ENCODE measurements at regions not wholly inside any gene's neighbourhood (a gene's known extent, or its start where the extent isn't known, plus 50 kb on each side); places are given as distances from the start of the nearest gene placed in this dataset.

DNA sequence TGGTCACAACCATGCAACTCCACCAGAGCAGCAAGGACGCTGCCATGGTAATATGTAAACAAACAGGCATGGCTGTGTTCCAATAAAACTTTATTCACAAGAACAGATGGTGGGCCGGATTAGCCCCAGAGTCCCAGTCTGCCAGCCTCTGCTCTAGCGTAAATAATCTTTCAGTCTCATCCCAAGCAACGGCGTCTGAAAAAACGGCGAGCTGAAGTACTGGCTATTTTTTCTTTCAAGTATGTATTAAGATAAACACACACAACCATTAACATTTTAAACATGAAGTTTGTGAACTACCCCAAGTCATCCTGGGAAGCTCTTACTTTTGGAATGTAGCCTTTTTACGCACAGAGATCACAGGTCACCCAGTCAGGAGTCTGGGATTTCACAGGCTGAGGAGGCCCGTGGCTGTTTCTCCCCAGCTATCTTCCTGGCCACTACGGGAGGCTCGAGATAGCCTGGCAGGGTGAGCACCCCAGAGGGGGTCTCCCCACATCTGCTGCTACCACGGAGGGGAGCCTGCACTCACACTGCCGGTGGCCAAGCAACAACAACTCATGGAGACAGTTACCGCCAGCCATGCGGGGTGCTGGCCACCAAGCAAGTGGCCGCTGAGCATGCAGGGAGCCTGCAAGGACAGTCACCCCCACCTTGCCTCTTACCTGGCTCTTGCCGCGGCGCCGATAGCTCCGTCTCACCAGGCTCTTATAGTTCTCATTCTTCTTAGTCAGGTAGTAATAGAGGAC, 124.6 kb downstream of the RFLNA start:
- no peak overlapping the region for H4K5ac ChIP-seq (ENCODE audit: insufficient read length, low read depth, low read length)

More for the DNA sequence above, 124.6 kb downstream of the RFLNA start:
- Histone ChIP-seq H3K79me1 (ENCODE audit: insufficient read depth, low read depth, low read length, poor library complexity, severe bottlenecking) (no peaks in the 10 kb centered on the region), H3K4me1 (ENCODE audit: insufficient read depth, low read length) (no peaks in the 10 kb centered on the region; the same call in 1 of the 2 replicates), H3K23me2 (ENCODE audit: insufficient read length, low read depth, low read length, poor library complexity, severe bottlenecking) (no peaks in the 10 kb centered on the region), H4K8ac (replicated peaks; ENCODE audit: insufficient read length, low read depth, low read length) (no peak overlapping the region), H3K18ac (ENCODE audit: insufficient read length, low read depth, low read length) (no peak overlapping the region), H4K91ac (ENCODE audit: insufficient read length, low read depth, low read length) (no peak overlapping the region), H3T11ph (ENCODE audit: low read length) (no peak overlapping the region), H2AFZ (ENCODE audit: low read length) (no peak overlapping the region), H2BK12ac (ENCODE audit: insufficient read length, low read depth, low read length) (no peak overlapping the region), H2BK15ac (ENCODE audit: low read depth, low read length) (no peak overlapping the region), H2AK5ac (ENCODE audit: insufficient read length, low read length) (no peak overlapping the region), H3K27me3 (ENCODE audit: insufficient read depth, low read length) (no peaks in the 10 kb centered on the region), H3K56ac (ENCODE audit: insufficient read length, low read depth, low read length) (no peak overlapping the region), H2BK120ac (ENCODE audit: low read depth, low read length, poor library complexity, severe bottlenecking) (no peak overlapping the region), H3K9ac (ENCODE audit: extremely low read depth, insufficient read length, low read length) (no peak overlapping the region), H3K23ac (ENCODE audit: insufficient read length, low read depth, low read length) (no peak overlapping the region), H3K27ac (ENCODE audit: insufficient read length, low read depth, low read length) (no peak overlapping the region), H3K4me2 (ENCODE audit: insufficient read depth, insufficient read length, low read length) (no peak overlapping the region), H3K9me3 (ENCODE audit: control insufficient read depth, low read depth, low read length) (no peaks in the 10 kb centered on the region), H2BK5ac (ENCODE audit: insufficient read length, low read length) (no peak overlapping the region), H4K20me1 (ENCODE audit: control insufficient read depth, insufficient read depth, insufficient read length) (no peaks in the 10 kb centered on the region), H3K79me2 (ENCODE audit: insufficient read depth, low read length) (no peaks in the 10 kb centered on the region), H3K4ac (ENCODE audit: low read depth, low read length) (no peak overlapping the region), H2BK20ac (ENCODE audit: low read depth, low read length, poor library complexity, severe bottlenecking) (no peak overlapping the region), H3K14ac (ENCODE audit: insufficient read depth, low read length) (no peak overlapping the region)
- no CpG with 5 or more reads among the region's 21 CpGs for WGBS (ENCODE audit: extremely low coverage, insufficient read length, low lambda C conversion rate)
- Mint-ChIP-seq H3K27me3 (ENCODE audit: low read depth) (no peaks in the 10 kb centered on the region), H3K4me3 (no peak overlapping the region), H3K4me1 (peaks cover 8 to 14% of the 10 kb centered on the region in 2 experiments), H3K27ac (peak overlapping the region in 2 of 3 experiments; percentile 39 to 56; a peak in 3 of 7 replicates), H3K9me3 (no peaks in the 10 kb centered on the region), H3K36me3 (ENCODE audit: insufficient read depth in 1 of 3, low read depth in 3 of 3) (peaks cover 27 to 54% (median 53%) of the 10 kb centered on the region in 3 experiments; a peak in 6 of 7 replicates)
- TF ChIP-seq, protein P1, sequence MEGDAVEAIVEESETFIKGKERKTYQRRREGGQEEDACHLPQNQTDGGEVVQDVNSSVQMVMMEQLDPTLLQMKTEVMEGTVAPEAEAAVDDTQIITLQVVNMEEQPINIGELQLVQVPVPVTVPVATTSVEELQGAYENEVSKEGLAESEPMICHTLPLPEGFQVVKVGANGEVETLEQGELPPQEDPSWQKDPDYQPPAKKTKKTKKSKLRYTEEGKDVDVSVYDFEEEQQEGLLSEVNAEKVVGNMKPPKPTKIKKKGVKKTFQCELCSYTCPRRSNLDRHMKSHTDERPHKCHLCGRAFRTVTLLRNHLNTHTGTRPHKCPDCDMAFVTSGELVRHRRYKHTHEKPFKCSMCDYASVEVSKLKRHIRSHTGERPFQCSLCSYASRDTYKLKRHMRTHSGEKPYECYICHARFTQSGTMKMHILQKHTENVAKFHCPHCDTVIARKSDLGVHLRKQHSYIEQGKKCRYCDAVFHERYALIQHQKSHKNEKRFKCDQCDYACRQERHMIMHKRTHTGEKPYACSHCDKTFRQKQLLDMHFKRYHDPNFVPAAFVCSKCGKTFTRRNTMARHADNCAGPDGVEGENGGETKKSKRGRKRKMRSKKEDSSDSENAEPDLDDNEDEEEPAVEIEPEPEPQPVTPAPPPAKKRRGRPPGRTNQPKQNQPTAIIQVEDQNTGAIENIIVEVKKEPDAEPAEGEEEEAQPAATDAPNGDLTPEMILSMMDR (conservative IDR thresholded peaks at IDR 0.05), result no peak
- no peak for DNase-seq

All from H9 (cell line).